Germinal center (tissue), 1 donor: ENCODE measurements at regions not wholly inside any gene's neighbourhood (a gene's known extent, or its start where the extent isn't known, plus 50 kb on each side); places are given as distances from the start of the nearest gene placed in this dataset.

Experiments used
- DNase-seq: peaks from one replicate; pipeline ENCODE4 v3.0.0; 2012; ENCODE audit warnings: mixed read lengths, low spot score

DNA sequence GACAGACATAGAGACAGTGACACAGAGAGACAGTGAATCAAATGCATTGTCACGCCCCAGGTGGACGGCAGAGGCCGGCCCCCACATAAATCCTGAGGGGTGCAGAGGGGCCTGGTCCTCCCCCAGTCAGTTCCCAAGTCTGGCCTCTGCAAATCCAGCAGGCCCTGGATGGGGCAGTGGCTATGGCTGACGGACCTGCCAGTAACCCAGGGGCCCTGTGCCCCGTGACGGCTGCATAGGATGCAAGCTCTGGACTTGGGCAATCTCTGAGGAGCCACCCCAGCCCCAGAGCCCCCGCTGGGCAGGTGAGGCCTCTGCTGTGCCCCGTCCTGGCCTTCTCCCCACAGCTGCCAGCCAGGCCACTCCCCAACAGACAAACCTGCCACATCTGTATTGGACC is 204.5 kb downstream of the BRD1 start:
- no peak for DNase-seq

DNA sequence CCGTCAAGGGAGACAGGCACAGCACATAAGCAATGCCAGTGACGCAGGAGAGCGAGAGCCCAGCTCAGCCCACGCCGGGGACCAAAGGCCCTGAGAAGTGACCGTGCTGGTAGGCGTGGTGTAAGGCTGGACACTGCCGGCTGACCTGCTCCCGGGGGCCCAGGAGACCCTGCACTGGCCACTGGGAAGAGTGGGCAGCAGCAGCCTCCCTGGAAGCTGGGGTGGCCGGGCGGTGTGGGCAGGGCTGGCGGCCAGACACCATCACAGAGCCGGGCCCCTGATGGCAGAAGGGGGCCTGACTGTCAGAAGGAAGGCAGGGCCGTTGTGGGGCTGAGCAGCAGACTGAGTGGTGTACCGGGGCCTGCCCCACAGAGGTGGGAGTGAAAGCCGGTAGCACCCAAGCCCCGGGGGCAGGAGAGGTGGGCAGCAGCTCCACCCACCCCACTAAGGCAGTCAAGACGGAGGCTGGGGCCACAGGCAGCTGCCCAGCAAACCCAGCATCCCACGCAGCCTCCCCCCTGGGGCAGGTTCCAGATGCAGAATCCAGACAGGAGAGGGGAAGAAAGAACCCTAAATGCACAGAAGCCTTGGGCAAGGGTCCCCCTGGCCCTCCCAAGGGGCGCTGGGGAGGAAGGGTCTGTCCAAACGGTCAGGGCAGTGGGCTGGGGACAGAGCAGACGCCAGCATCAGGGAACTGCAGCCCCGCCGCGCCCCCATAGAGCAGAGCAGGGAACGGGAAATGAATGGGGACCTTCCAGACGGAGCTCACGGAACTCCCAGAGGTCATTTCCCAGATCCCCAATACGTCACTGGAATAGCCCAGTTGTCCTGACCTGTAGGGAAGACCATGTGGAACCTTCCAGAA is 205.2 kb downstream of the BRD1 start:
- no peak for DNase-seq

DNA sequence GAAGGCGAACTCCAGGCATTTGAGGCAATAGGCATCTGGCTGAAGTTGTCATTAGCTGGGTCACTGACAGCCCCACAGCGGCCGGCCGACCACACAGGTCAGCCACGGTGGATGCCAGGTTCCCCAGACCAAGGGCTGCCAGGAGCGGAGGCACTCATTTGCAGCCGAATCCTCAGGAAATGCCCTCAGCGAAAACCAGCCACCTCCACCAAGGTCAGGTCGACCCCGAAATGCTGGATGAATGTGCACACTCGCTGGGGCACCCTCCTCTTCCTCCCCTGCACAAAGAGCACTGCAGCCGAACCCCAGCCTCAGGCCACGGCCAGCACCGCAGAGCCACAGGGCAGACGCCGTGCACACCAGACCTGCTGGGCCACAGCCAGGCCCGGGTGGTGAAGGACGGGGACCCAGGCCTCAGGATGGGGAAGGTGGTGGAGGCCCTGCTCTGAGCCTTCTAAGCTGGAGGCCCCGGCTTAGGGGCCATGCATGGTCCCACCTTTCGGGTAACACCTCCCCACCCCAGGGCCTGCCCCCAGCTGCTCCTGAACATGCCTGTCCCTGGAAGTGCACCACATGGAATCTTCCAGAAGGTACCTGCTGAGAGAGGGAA is 206.0 kb downstream of the BRD1 start:
- DNase-seq, result no peak

DNA sequence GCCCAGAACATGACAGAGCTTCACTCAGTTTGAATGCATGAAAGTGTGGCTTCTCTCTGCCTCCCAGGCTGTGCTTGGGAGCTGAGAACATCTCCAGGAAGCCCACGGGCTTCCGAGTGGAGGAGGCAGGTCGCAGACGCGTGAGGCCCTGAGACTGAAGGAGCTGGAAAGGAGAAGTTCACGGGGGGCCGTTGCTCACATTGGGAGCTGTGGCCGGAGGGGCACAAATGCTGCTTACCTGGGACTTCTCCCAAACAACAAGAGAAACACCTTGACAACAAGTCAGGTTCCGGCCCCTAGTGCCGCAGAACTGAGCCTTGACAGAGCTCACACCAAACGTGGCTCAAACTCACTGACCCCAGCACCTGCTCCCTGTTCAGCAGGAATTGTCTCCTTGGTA is 207.0 kb downstream of the BRD1 start:
- no peak for DNase-seq

DNA sequence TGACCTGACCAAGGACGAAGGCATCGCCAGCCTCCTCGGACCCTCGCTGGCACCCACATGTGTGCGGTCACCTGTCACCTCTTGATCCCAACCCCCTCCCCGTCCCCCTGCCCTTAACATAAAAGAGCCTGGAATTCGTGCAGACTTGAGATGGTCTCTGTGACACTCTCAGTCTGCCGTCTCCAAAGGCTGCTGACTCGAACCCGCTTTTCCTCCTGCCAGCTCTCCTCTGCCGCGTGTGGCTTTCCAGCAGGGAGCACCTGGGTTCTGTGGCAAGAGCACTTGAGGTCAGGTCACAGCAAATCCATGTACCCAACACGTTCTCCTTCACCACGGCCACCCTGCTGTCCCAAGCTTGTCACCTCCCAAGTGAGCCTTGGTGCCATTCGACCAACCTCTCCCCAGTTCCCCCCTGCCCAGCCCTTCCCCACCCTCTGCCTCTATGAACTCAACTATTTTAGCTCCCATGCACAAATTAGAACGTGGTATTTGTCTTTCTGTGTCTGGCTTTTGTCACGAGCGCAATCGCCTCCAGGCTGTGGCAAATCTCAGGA is 207.6 kb downstream of the BRD1 start:
- DNase-seq, result no peak

DNA sequence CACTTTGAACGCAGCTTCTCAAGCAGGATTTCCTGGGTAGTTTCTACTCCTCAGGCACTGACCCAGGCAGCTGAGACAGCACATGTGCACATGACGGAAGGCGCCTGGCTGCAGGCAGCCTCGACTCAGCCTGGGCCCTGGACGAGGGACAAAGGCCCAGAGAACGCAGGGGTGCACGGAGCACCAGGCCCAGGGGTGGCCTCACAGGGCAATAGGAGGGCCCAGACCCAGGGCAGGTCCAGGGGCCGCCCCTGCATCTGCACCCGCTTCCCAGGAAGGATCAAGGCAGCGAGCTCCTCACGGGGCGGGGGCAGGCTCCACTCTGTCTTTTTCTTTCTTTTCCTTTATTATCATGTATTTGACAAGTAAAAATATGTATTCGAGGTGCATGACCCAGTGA is 208.4 kb downstream of the BRD1 start:
- DNase-seq, result no peak

DNA sequence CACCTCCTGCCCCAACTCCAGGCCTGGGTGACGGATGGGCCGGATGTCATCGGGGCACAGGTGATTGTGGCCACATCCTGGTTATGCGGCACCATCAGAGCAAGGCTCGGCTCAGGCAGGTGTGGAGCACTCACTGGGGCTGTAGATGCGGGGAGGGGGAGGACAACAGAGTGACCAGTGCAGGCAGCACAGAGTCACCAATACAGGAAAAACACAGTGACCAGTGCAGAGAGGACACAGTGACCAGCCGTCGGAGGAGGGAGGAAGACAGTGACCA is 209.1 kb downstream of the BRD1 start:
- no peak for DNase-seq

DNA sequence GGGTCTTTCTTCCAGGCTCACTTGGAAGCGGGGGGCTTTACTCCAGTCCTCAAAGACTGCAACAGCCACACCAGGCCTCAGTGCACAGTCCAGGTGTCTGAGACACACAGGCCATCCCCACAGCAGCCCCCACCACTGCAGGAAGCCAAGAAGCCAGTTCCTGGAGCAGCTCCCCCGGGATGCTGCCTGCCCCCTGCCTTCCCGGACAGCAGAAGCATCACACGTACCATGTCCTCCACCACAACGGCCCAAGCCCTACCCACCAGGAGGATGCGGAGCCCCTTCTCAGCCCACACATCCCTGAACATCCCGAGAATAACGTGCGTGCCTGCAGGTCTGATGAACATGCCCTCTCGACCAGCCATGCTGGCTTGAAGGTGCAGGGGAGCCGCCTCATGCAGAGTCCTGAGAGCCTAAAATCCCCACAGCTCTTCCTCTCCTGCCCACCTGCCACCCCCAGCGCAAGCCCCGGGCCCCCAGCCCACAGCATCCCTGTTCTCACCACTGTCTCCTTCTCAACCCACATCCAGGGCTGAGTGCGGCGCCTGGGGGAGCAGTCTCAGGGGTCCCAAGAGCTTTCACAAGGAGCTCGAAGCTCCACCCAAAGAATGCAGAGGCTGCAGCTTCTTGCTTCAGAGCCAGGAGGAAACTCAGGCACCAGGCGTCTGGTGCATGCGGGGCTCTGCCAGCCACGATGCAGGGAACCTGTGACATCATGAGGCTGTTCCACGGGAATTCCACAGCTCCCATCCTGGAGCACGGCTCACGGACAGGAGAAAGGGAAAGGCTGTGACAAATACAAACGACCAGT is 209.6 kb downstream of the BRD1 start:
- DNase-seq, result no peak

DNA sequence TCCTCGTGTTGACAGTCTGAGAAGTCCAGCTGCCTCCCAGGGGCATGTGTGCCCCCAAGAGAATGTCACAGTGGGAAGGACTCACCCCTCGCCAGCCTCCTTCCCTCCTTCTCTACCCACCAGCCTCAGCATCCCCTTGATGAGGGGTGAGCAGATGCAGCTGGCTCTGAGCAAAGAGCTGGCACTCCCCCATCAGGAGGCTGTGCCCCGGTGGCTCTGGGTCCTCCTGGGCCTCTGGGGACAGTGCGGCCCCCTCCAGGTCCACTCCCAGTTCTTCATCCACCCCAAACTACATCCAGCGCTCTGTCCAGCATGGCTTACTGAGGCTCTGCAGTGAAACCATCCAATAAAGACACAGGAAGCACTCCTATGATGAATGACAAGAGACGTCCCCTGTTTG is 210.4 kb downstream of the BRD1 start:
- DNase-seq, result no peak

DNA sequence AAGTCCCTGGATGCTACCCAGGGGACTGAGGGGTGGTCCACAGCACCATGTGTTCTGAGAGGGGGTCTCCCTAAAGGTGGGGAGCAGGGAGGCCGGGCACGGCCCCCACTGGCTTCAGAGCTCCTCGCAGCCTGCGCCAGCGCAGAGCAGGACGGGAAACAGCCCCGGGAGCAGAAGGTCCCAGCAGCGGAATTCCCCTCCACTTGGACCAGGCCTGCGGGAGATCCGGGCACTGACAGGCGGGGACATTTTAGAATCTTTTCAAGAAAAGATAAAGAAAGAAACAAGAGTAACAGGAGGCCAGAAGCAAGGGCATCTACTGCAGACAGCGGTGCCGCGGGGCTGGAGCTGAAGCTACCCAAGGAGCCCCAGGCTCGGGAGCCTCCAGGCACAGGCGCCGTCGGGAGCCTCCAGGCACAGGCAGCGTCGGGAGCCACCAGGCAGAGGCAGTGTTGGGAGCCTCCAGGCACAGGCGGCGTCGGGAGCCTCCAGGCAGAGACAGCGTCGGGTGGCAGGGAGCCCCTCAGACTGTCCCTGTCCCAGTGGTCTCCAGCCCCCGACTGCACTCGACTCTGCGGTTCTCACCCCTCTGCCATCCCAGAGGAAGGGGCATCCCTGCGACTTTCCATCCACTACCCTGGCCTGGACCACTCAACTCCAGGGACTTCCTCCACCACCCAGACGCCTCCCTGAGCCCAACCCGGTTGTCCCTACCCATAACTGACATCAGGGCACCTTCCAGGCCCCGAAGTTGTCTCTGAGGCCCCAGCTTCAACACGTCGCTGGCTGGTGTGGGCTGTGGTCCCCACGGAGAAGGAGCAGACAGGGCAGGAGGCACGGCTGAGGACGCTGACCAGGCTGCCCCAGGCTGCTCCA is 211.1 kb downstream of the BRD1 start:
- DNase-seq, result no peak

DNA sequence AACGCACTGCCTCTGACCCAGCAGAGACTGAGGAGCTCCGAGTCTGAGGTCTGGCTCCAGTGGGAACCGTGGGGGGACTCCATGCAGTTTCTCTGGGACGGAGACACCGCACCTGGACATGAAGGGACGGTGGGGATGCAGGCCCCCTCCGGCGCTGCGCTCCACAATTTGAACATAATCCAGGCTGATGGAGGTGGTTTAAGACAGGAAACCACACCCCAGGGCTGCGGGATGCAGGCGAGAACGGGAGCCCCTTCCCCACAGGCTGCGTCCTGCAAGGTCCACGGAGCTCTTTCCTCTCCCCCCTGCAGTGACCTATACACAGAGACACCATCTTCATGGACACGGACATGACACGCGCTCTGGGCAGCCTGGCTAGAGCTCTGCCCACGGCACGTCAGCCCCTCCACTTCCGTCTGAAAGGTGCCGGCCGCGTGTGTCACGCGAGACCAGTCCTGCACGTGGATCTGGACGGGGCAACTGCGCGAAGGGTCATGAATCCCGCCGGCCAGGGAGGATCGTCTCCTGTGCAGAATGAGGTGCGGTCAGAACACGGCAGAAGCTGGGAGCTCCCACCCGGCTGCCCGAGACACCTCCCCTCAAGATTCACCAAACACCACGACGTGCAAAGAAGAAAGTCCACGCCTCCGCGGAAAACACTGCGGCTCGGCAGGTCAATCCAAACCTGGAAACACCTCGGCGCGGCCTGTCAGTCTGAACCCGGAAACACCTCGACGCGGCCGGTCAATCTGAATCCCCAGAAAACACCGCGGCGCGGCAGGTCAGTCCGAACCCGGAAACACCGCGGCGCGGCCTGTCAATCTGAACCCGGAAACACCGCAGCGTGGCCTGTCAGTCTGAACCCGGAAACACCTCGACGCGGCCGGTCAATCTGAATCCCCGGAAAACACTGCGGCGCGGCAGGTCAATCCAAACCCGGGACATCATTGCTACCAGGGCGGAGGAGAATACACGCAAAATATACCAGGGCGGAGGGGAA is 212.4 kb downstream of the BRD1 start:
- DNase-seq, result no peak

DNA sequence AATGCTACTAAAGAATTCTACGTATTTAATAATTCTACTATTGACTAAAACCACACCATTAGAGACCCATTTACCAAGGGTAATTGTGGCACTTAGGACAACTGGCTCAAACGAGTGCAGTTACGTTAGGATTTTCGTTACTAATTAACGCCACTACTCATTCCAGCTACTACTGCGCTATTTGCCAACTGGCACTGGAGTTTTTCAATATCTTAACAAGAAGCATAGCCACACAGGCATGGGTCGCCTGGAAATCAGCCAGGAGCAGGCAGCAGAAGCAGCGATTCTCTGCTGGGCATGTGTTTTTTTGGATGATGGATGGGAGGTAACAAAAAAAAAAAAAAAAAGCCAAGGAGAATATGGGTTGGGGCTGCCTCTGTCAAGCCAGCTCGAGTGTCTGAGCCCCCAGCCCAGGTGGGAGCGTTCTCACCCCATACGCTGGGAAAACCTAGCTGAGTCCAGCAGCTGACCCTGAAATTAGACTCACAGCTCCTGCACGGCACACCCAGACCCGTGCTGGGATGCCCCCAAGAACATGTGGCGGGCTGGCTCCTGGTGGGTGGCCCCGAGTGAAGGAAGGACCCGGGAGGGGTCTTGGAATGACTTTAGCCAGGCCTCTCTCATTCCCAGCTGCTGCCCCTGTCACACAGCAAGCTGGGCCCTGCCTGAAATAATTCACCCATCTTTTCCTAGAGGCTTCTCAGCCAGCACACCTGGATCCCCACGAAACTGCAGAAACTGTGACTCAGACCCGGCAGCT is 214.0 kb downstream of the BRD1 start:
- no peak for DNase-seq

DNA sequence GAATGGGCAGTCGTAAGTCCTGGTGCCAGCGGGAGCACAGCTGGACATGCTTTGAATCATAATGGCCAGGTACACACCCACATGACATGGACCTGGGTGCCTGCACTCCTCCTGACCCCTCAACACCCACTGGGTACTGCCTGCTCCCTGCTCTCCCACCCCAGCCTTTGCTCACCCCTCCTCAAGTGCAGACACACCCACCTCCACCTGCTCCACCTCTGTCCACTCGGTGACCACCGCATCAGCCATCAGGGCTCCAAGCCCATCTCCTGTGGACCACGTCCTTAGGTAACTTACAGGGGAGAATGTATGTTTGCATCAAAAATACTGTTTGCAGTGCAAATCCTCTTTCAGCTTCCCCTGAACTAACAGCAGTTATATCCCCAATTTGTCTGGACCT is 214.6 kb downstream of the BRD1 start:
- DNase-seq, result no peak

DNA sequence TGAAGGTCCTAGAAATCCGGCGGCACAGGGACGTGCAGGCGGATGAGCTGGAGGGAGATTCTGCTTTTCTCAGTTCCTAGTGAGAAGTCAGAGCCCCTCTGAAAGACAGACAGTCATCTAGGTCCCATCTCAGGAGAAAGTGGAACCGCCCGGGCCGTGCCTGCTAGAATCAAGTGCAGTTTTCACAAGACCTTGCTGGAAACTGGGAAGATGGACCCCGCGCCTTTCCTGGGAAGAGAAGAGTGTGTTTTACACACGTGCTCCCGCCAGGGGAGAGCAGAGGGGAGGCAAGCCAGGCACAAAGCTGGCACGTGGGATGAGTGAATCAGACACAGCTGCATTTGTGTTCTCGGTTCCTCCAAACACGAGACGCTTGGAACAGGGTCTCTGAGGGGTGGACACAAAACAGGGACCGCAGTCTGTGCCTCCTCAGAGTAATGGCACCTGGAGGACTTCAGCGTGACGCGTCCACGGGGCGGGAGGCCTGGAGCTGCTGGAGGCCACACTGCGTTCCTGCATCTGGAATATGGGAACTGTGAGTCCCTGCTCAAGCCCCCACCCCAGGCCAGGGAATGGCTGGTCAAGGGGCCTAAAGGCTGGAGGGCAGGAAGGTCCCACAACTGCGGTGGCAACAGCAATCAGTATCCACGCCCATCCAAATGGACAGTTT is 218.3 kb downstream of the BRD1 start:
- DNase-seq, result no peak

DNA sequence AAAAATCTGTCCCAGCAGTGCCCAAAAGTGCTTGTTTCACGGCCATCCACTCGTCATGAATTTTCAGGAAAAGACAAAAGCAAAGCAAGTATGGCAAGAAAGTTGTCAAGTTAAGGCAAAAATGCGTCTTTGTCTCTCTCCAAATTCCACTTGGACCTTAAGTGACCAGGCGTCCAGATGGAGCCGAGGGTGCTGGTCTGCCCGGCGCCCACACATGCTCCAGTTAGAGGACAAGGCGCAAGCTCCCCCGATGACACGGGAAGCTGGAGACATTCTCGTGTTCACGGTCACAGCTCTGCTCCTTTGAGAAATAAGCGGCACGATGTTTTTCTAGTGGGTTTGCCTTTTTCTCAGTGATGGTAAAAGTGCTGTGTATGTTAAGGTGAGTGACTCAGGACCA is 219.0 kb downstream of the BRD1 start:
- DNase-seq, result no peak

DNA sequence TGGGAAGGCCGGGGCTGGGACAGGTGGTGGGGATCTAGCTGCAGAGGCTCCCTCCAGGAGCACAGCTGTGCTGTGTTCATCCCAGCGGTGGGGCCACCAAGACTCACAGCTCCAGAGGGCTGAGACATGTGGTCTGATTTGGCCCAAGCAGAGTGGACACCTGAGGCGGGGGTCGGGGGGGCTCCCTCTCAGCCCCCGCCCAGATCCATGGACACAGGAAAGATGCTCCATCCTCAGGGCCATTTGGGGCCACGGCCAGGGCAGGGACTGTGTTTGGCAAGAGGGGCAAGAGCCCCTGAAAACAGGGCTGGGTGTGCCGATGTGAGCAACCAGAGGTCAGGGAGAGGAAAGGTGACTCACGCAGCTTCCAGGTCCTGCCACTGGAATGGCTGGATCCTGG is 219.4 kb downstream of the BRD1 start:
- DNase-seq, result no peak

DNA sequence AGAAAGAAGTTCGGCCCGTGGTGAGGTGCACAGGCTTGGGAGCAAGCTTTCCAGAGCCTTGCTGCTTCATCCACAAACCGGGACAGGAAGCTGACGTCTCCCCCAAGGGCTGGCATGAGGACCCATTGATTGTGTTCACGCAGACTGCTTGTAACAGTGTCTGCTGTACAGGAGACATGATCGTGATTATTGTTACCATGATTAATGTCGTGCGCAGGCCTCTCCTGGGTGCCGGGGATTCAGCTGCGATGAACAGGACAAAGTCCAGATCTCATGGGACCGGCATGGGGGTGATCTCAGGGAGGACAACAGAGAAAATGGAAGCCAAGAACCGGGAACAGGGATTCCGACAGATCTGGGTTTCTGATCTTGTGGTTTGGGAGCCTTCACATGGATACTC is 219.9 kb downstream of the BRD1 start:
- no peak for DNase-seq

DNA sequence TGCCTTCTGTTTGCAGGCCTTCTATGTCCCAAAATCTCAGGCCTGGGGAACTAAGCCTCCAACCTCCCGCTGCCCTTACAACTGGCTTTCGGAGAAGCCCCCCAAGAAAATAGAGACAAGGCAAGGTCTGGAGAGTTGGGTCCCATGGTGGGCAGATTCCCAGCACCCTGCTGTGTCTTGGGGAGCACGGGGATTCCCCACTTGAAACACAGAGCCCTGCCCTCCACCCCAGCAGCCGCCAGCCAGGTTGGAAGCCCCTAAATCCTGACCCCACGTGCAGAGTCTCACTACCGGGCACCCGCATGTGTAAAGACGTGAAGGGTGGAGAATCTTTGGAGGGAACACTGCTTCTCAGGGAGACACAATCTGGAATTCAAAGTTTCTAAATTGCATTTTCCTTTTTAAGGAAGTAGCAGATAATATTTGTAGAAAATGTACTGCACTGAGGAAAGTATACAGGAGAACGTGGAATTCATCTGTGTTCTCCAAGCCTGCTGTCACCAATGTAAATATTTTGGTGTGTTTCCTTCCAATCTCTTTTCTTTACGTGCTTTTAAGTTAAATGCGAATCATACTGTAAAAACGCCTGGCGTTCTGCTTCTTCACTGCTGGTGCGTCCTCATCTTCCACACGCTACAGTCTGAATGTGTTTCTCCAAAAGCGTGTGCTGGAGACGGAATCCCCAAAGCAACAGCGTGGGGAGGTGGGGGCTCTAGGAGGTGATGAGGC is 220.9 kb downstream of the BRD1 start:
- no peak for DNase-seq
